H9 (cell line): ENCODE measurements at regions not wholly inside any gene's neighbourhood (a gene's known extent, or its start where the extent isn't known, plus 50 kb on each side); places are given as distances from the start of the nearest gene placed in this dataset.

Experiments
- DNase-seq: peaks from one replicate; pipeline ENCODE4 v3.0.0-alpha.2; 2017
- H2AFZ ChIP-seq: one replicate; pipeline ENCODE4 v1.6.1; 2013; ENCODE audit warnings: mild to moderate bottlenecking, low read length, control low read depth, moderate library complexity
- H2AK5ac ChIP-seq: 2 replicates; pipeline ENCODE4 v1.6.1; 2013; ENCODE audit warnings: low read length, control low read depth, mixed read lengths; ENCODE audit not compliant: insufficient read length
- H2BK120ac ChIP-seq: one replicate; pipeline ENCODE4 v1.6.1; 2013; ENCODE audit warnings: low read depth, mild to moderate bottlenecking, low read length, control low read depth, inconsistent platforms; ENCODE audit not compliant: poor library complexity, severe bottlenecking
- H2BK12ac ChIP-seq: 2 replicates; pipeline ENCODE4 v1.6.1; 2013; ENCODE audit warnings: low read length, control low read depth, mixed read lengths, low read depth; ENCODE audit not compliant: insufficient read length
- H2BK15ac ChIP-seq: 2 replicates; pipeline ENCODE4 v1.6.1; 2013; ENCODE audit warnings: low read depth, low read length, control low read depth
- H2BK20ac ChIP-seq: one replicate; pipeline ENCODE4 v1.6.1; 2013; ENCODE audit warnings: low read depth, mild to moderate bottlenecking, low read length, control low read depth, inconsistent platforms; ENCODE audit not compliant: poor library complexity, severe bottlenecking
- H2BK5ac ChIP-seq: 2 replicates; pipeline ENCODE4 v1.6.1; 2013; ENCODE audit warnings: low read length, control low read depth, mixed read lengths; ENCODE audit not compliant: insufficient read length
- H3K14ac ChIP-seq: 2 replicates; pipeline ENCODE4 v1.6.1; 2013; ENCODE audit warnings: low read length, control low read depth; ENCODE audit not compliant: insufficient read depth
- H3K18ac ChIP-seq: 2 replicates; pipeline ENCODE4 v1.6.1; 2013; ENCODE audit warnings: low read depth, mild to moderate bottlenecking, mixed read lengths, low read length, control low read depth; ENCODE audit not compliant: insufficient read length
- H3K23ac ChIP-seq: 2 replicates; pipeline ENCODE4 v1.6.1; 2013; ENCODE audit warnings: low read length, control low read depth, mixed read lengths, low read depth; ENCODE audit not compliant: insufficient read length
- H3K23me2 ChIP-seq: 2 replicates; pipeline ENCODE4 v1.6.1; 2013; ENCODE audit warnings: low read depth, mild to moderate bottlenecking, mixed read lengths, low read length, control low read depth; ENCODE audit not compliant: insufficient read length, poor library complexity, severe bottlenecking
- H3K27ac ChIP-seq: 2 replicates; pipeline ENCODE4 v1.5.1; 2013; ENCODE audit warnings: low read length, control low read depth, mixed read lengths, low read depth; ENCODE audit not compliant: insufficient read length
- H3K27me3 ChIP-seq: 2 replicates; pipeline ENCODE4 v1.6.1; 2013; ENCODE audit warnings: low read length, control low read depth, inconsistent platforms; ENCODE audit not compliant: insufficient read depth
- H3K4ac ChIP-seq: 2 replicates; pipeline ENCODE4 v1.6.1; 2013; ENCODE audit warnings: low read depth, mild to moderate bottlenecking, control low read depth, inconsistent platforms, low read length, moderate library complexity
- H3K4me1 ChIP-seq: 2 replicates; pipeline ENCODE4 v1.6.1; 2013; ENCODE audit warnings: low read length, control low read depth, inconsistent platforms; ENCODE audit not compliant: insufficient read depth
- H3K4me2 ChIP-seq: 2 replicates; pipeline ENCODE4 v1.6.1; 2013; ENCODE audit warnings: low read length, control low read depth, mixed read lengths; ENCODE audit not compliant: insufficient read length, insufficient read depth
- H3K56ac ChIP-seq: 2 replicates; pipeline ENCODE4 v1.6.1; 2013; ENCODE audit warnings: low read depth, mild to moderate bottlenecking, mixed read lengths, low read length, control low read depth; ENCODE audit not compliant: insufficient read length
- H3K79me1 ChIP-seq: 2 replicates; pipeline ENCODE4 v1.6.1; 2013; ENCODE audit warnings: low read depth, mild to moderate bottlenecking, moderate library complexity, low read length, control low read depth, inconsistent platforms; ENCODE audit not compliant: insufficient read depth, poor library complexity, severe bottlenecking
- H3K79me2 ChIP-seq: 2 replicates; pipeline ENCODE4 v1.6.1; 2013; ENCODE audit warnings: low read length, control low read depth, inconsistent platforms; ENCODE audit not compliant: insufficient read depth
- H3K9ac ChIP-seq: 2 replicates; pipeline ENCODE4 v1.6.1; 2013; ENCODE audit warnings: low read length, control low read depth, mixed read lengths; ENCODE audit not compliant: insufficient read length; ENCODE audit errors: extremely low read depth
- H3K9me3 ChIP-seq: one replicate; pipeline ENCODE4 v1.6.1; 2013; ENCODE audit warnings: low read depth, low read length, inconsistent platforms; ENCODE audit not compliant: control insufficient read depth
- H3T11ph ChIP-seq: one replicate; pipeline ENCODE4 v1.6.1; 2013; ENCODE audit warnings: mild to moderate bottlenecking, low read length, control low read depth, inconsistent platforms
- H4K20me1 ChIP-seq: one replicate; pipeline ENCODE4 v1.6.1; 2013; ENCODE audit not compliant: control insufficient read depth, insufficient read length, insufficient read depth
- H4K5ac ChIP-seq: 2 replicates; pipeline ENCODE4 v1.6.1; 2013; ENCODE audit warnings: low read depth, mild to moderate bottlenecking, mixed read lengths, low read length, control low read depth; ENCODE audit not compliant: insufficient read length
- H4K8ac ChIP-seq: replicated peaks from 2 replicates; pipeline ENCODE4 v1.6.1; 2013; ENCODE audit warnings: low read length, control low read depth, mixed read lengths, low read depth; ENCODE audit not compliant: insufficient read length
- H4K91ac ChIP-seq: 2 replicates; pipeline ENCODE4 v1.6.1; 2013; ENCODE audit warnings: low read depth, mild to moderate bottlenecking, moderate library complexity, mixed read lengths, low read length, control low read depth; ENCODE audit not compliant: insufficient read length
- H3K27ac Mint-ChIP-seq, 3 experiments: 2 replicates in 2 of 3; 3 replicates in 1 of 3; pipeline ENCODE4 v1.8.0; 2020 to 2021; ENCODE audit warnings: mixed read lengths in 3 of 3, mild to moderate bottlenecking in 1 of 3, moderate library complexity in 1 of 3
- H3K27me3 Mint-ChIP-seq: 2 replicates; pipeline ENCODE4 v1.8.0; 2021; ENCODE audit warnings: low read depth, mild to moderate bottlenecking, moderate library complexity, mixed read lengths
- H3K36me3 Mint-ChIP-seq, 3 experiments: 2 replicates in 2 of 3; 3 replicates in 1 of 3; pipeline ENCODE4 v1.8.0; 2020 to 2021; ENCODE audit warnings: low read depth in 3 of 3, mixed read lengths in 3 of 3; ENCODE audit not compliant: insufficient read depth in 1 of 3
- H3K4me1 Mint-ChIP-seq, 2 experiments: 2 replicates each; pipeline ENCODE4 v1.8.0; 2020; ENCODE audit warnings: mixed read lengths in 2 of 2
- H3K4me3 Mint-ChIP-seq, 2 experiments: 2 replicates in 1 of 2; 3 replicates in 1 of 2; pipeline ENCODE4 v1.8.0; 2020 to 2021; ENCODE audit warnings: mild to moderate bottlenecking in 2 of 2, mixed read lengths in 2 of 2, moderate library complexity in 1 of 2
- H3K9me3 Mint-ChIP-seq, 2 experiments: 2 replicates in 1 of 2; 3 replicates in 1 of 2; pipeline ENCODE4 v1.8.0; 2020; ENCODE audit warnings: mild to moderate bottlenecking in 2 of 2, mixed read lengths in 2 of 2, moderate library complexity in 1 of 2
- WGBS: extraction: QIAGEN DNeasy Blood & Tissue Kit; methylation state at CpG from one replicate; pipeline ENCODE4 v1.1.7; 2013; ENCODE audit warnings: missing lambda C conversion rate, low lambda C conversion rate, mixed read lengths; ENCODE audit not compliant: insufficient read length; ENCODE audit errors: extremely low coverage; 5-methylcytosine and 5-hydroxymethylcytosine counted together
- TF ChIP-seq, protein P1 (sequence below): fragments of 200-600 bp; sonication (generic); conservative IDR thresholded peaks from 3 replicates; pipeline ENCODE4 v1.8.0; 2021; ENCODE audit warnings: antibody characterized with exemption, mild to moderate bottlenecking

GRCh38 chr18:2256577-2256976 lies 314.7 kb downstream of the METTL4 start:
- Histone ChIP-seq H2AFZ (no peak overlapping the region), H3K4me2 (no peak overlapping the region), H3K4me1 (no peaks in the 10 kb centered on the region), H3K14ac (no peak overlapping the region), H3K18ac (no peak overlapping the region), H2BK120ac (no peak overlapping the region), H2AK5ac (no peak overlapping the region), H4K91ac (no peak overlapping the region), H3K27ac (no peak overlapping the region), H2BK15ac (no peak overlapping the region), H3K9me3 (no peaks in the 10 kb centered on the region), H3K9ac (no peak overlapping the region), H4K20me1 (no peaks in the 10 kb centered on the region), H3K23ac (no peak overlapping the region), H3K23me2 (no peaks in the 10 kb centered on the region), H2BK5ac (no peak overlapping the region), H3K27me3 (no peaks in the 10 kb centered on the region), H2BK12ac (no peak overlapping the region), H4K8ac (no peak overlapping the region), H3K56ac (no peak overlapping the region), H3K4ac (no peak overlapping the region), H3K79me1 (no peaks in the 10 kb centered on the region), H2BK20ac (no peak overlapping the region), H3T11ph (no peak overlapping the region), H4K5ac (no peak overlapping the region), H3K79me2 (no peaks in the 10 kb centered on the region)
- Mint-ChIP-seq H3K27ac (no peak overlapping the region), H3K9me3 (peaks cover 14 to 21% of the 10 kb centered on the region in 2 experiments), H3K27me3 (no peaks in the 10 kb centered on the region), H3K36me3 (peaks cover 2 to 25% (median 9%) of the 10 kb centered on the region in 3 experiments; a peak in 6 of 7 replicates), H3K4me1 (peaks cover 6 to 7% of the 10 kb centered on the region in 2 experiments), H3K4me3 (no peak overlapping the region)
- DNase-seq = no peak
- WGBS = no CpG with 5 or more reads among the region's 1 CpG
- TF ChIP-seq, protein P1, sequence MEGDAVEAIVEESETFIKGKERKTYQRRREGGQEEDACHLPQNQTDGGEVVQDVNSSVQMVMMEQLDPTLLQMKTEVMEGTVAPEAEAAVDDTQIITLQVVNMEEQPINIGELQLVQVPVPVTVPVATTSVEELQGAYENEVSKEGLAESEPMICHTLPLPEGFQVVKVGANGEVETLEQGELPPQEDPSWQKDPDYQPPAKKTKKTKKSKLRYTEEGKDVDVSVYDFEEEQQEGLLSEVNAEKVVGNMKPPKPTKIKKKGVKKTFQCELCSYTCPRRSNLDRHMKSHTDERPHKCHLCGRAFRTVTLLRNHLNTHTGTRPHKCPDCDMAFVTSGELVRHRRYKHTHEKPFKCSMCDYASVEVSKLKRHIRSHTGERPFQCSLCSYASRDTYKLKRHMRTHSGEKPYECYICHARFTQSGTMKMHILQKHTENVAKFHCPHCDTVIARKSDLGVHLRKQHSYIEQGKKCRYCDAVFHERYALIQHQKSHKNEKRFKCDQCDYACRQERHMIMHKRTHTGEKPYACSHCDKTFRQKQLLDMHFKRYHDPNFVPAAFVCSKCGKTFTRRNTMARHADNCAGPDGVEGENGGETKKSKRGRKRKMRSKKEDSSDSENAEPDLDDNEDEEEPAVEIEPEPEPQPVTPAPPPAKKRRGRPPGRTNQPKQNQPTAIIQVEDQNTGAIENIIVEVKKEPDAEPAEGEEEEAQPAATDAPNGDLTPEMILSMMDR = no peak
